ENCODE measurements at regions not wholly inside any gene's neighbourhood (a gene's known extent, or its start where the extent isn't known, plus 50 kb on each side); places are given as distances from the start of the nearest gene placed in this dataset.

DNA sequence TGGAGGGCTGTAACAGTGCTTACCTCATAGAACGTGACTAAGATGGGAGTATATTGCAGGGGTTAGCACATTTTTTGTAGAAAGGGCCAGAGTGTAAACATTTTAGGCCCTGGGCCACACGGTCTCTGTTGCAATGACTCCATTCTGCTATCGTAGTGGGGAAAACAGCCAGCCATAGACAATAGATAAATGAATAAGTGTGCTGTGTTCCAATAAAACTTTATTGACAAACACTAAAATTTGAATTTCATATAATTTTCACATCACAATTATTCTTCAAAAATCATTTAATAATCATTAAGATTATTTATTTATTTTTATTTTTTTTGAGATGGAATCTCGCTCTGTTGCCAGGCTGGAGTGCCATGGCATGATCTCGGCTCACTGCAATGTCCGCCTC is 478.6 kb downstream of the SHQ1 start:
- TF ChIP-seq, protein P1, sequence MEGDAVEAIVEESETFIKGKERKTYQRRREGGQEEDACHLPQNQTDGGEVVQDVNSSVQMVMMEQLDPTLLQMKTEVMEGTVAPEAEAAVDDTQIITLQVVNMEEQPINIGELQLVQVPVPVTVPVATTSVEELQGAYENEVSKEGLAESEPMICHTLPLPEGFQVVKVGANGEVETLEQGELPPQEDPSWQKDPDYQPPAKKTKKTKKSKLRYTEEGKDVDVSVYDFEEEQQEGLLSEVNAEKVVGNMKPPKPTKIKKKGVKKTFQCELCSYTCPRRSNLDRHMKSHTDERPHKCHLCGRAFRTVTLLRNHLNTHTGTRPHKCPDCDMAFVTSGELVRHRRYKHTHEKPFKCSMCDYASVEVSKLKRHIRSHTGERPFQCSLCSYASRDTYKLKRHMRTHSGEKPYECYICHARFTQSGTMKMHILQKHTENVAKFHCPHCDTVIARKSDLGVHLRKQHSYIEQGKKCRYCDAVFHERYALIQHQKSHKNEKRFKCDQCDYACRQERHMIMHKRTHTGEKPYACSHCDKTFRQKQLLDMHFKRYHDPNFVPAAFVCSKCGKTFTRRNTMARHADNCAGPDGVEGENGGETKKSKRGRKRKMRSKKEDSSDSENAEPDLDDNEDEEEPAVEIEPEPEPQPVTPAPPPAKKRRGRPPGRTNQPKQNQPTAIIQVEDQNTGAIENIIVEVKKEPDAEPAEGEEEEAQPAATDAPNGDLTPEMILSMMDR (IDR thresholded peaks at IDR 0.05): no peak
- TF ChIP-seq POLR2A (IDR thresholded peaks at IDR 0.05): no peak
